ENCODE measurements at regions not wholly inside any gene's neighbourhood (a gene's known extent, or its start where the extent isn't known, plus 50 kb on each side); places are given as distances from the start of the nearest gene placed in this dataset.

DNA sequence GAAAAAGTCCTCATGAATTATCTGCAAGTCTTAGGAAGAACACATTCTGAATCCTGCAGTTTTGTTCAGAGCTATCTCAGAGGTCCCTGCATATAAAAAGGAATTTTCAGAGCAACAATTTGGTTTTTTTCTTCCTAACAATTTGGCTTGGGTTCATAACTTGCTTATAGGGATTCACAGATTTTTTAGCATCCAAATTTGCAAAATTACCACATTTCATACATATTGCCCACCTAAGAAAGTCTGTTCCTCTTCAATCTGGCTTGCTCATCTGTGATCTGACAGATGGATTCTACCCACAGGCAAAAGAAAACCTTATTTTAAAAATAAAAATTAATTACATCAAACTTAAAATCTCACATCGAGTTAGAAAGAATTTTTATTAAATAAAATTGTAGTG is 714.4 kb upstream of the NCAM2 start:
- TF ChIP-seq, protein P1, sequence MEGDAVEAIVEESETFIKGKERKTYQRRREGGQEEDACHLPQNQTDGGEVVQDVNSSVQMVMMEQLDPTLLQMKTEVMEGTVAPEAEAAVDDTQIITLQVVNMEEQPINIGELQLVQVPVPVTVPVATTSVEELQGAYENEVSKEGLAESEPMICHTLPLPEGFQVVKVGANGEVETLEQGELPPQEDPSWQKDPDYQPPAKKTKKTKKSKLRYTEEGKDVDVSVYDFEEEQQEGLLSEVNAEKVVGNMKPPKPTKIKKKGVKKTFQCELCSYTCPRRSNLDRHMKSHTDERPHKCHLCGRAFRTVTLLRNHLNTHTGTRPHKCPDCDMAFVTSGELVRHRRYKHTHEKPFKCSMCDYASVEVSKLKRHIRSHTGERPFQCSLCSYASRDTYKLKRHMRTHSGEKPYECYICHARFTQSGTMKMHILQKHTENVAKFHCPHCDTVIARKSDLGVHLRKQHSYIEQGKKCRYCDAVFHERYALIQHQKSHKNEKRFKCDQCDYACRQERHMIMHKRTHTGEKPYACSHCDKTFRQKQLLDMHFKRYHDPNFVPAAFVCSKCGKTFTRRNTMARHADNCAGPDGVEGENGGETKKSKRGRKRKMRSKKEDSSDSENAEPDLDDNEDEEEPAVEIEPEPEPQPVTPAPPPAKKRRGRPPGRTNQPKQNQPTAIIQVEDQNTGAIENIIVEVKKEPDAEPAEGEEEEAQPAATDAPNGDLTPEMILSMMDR (IDR thresholded peaks at IDR 0.05), result no peak
- no peak for TF ChIP-seq POLR2AphosphoS5 (IDR thresholded peaks at IDR 0.05)
- TF ChIP-seq POLR2A (IDR thresholded peaks at IDR 0.05), result no peak
- no peak for TF ChIP-seq EP300 (IDR thresholded peaks at IDR 0.05)
